ENCODE measurements at regions not wholly inside any gene's neighbourhood (a gene's known extent, or its start where the extent isn't known, plus 50 kb on each side); places are given as distances from the start of the nearest gene placed in this dataset.

DNA sequence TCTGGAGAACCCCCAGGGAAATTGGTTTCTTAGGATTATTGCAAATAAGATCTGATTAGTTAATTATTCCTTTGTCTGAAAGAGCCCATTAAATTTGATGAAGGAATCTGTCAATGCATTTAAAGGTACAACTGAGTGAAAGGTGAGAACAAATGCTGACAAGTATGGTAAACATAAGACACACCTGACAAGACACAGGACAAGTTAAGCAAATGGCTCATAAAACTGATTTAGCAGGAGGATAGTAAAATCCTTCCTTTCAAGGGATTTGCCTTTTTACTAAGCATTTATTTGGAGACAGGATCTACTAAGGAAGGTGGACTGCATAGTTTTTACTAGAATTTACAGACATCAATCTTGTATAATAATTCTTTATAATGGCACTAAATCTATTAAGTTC, 553.9 kb downstream of the SPRY1 start:
- TF ChIP-seq POLR2AphosphoS5 (IDR thresholded peaks at IDR 0.05): no peak
- no peak for TF ChIP-seq SMC3 (conservative IDR thresholded peaks at IDR 0.05; ENCODE audit: poor library complexity)
- TF ChIP-seq, protein P1, sequence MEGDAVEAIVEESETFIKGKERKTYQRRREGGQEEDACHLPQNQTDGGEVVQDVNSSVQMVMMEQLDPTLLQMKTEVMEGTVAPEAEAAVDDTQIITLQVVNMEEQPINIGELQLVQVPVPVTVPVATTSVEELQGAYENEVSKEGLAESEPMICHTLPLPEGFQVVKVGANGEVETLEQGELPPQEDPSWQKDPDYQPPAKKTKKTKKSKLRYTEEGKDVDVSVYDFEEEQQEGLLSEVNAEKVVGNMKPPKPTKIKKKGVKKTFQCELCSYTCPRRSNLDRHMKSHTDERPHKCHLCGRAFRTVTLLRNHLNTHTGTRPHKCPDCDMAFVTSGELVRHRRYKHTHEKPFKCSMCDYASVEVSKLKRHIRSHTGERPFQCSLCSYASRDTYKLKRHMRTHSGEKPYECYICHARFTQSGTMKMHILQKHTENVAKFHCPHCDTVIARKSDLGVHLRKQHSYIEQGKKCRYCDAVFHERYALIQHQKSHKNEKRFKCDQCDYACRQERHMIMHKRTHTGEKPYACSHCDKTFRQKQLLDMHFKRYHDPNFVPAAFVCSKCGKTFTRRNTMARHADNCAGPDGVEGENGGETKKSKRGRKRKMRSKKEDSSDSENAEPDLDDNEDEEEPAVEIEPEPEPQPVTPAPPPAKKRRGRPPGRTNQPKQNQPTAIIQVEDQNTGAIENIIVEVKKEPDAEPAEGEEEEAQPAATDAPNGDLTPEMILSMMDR (IDR thresholded peaks at IDR 0.05; ENCODE audit: poor library complexity, severe bottlenecking): no peak
- no peak for TF ChIP-seq EZH2 (IDR thresholded peaks at IDR 0.05; ENCODE audit: borderline replicate concordance, insufficient read depth, low read length, poor library complexity, severe bottlenecking)
- TF ChIP-seq EP300 (conservative IDR thresholded peaks at IDR 0.05; ENCODE audit: poor library complexity, severe bottlenecking): no peak
- no peak for TF ChIP-seq RAD21 (conservative IDR thresholded peaks at IDR 0.05)
- TF ChIP-seq, protein P2, sequence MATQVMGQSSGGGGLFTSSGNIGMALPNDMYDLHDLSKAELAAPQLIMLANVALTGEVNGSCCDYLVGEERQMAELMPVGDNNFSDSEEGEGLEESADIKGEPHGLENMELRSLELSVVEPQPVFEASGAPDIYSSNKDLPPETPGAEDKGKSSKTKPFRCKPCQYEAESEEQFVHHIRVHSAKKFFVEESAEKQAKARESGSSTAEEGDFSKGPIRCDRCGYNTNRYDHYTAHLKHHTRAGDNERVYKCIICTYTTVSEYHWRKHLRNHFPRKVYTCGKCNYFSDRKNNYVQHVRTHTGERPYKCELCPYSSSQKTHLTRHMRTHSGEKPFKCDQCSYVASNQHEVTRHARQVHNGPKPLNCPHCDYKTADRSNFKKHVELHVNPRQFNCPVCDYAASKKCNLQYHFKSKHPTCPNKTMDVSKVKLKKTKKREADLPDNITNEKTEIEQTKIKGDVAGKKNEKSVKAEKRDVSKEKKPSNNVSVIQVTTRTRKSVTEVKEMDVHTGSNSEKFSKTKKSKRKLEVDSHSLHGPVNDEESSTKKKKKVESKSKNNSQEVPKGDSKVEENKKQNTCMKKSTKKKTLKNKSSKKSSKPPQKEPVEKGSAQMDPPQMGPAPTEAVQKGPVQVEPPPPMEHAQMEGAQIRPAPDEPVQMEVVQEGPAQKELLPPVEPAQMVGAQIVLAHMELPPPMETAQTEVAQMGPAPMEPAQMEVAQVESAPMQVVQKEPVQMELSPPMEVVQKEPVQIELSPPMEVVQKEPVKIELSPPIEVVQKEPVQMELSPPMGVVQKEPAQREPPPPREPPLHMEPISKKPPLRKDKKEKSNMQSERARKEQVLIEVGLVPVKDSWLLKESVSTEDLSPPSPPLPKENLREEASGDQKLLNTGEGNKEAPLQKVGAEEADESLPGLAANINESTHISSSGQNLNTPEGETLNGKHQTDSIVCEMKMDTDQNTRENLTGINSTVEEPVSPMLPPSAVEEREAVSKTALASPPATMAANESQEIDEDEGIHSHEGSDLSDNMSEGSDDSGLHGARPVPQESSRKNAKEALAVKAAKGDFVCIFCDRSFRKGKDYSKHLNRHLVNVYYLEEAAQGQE (IDR thresholded peaks at IDR 0.05; ENCODE audit: borderline replicate concordance): no peak
- no peak for TF ChIP-seq MXI1 (conservative IDR thresholded peaks at IDR 0.05; ENCODE audit: poor library complexity, severe bottlenecking)
- no peak for TF ChIP-seq TAF1 (IDR thresholded peaks at IDR 0.05; ENCODE audit: low read depth)
- H4K20me1 ChIP-seq (ENCODE audit: insufficient read depth): no peaks in the 10 kb centered on the region
- no peaks in the 10 kb centered on the region for H3K9me2 ChIP-seq (ENCODE audit: insufficient read depth, low read length)
- no peaks in the 10 kb centered on the region for H3F3A ChIP-seq (ENCODE audit: insufficient read depth, low read length, poor library complexity, severe bottlenecking)
- no peaks in the 10 kb centered on the region for H3K79me2 ChIP-seq (replicated peaks; ENCODE audit: insufficient read depth, low read length)
- H2AFZ ChIP-seq (ENCODE audit: low read depth, low read length): no peak overlapping the region
- H3K9me3 ChIP-seq (ENCODE audit: low read length): no peaks in the 10 kb centered on the region
- H3K27ac ChIP-seq (ENCODE audit: low read length): no peak overlapping the region
- no peak overlapping the region for H3K9ac ChIP-seq (ENCODE audit: low read length)
- H3K4me3 ChIP-seq (ENCODE audit: low read length): no peak overlapping the region
- H3K27me3 ChIP-seq (ENCODE audit: insufficient read depth, low read depth, low read length): no peaks in the 10 kb centered on the region
- H3K4me2 ChIP-seq (ENCODE audit: low read length): no peak overlapping the region
- no peaks in the 10 kb centered on the region for H3K36me3 ChIP-seq (ENCODE audit: insufficient read depth, low read length)

DNA sequence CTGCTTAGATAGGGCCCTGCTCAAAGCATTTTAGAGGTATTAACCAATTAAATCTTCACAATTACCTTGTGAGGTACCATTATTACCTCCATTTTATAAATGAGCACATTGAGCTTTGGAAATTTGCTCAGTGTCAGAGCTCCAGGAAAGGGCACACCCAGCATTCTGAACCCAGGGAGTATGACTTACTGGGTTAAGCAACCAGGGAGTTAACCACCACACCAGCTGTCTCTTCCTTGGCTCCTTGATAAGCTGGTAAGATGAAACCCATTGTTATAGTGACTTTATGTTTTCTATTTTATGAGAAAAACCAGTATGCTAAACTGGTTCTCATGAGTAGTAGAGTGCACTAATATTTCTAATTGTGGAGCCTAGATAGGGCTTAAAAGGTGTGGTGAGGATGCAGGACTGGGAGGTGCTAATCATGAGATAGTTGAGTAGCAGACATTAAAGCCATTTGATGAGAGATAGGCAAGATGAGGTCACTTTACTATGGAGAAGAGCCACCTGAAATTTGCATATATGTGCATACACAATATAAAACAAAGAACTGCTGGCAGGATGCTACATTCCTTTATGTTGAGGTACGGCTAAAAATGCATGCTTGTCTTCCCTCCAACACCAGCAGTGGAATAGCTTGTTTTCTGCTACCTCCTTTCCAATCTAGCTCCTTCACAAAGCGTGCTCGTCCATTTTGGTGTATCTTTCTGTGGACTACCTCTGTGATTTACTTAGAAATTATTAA, 556.1 kb downstream of the SPRY1 start:
- Histone ChIP-seq H2AFZ (ENCODE audit: low read depth, low read length) (no peak overlapping the region), H3K9me2 (ENCODE audit: insufficient read depth, low read length) (no peaks in the 10 kb centered on the region), H3K9me3 (ENCODE audit: low read length) (no peaks in the 10 kb centered on the region), H3K36me3 (ENCODE audit: insufficient read depth, low read length) (no peaks in the 10 kb centered on the region), H3K4me2 (ENCODE audit: low read length) (no peak overlapping the region), H3F3A (ENCODE audit: insufficient read depth, low read length, poor library complexity, severe bottlenecking) (no peaks in the 10 kb centered on the region), H3K4me3 (ENCODE audit: low read length) (no peak overlapping the region), H3K27ac (ENCODE audit: low read length) (no peak overlapping the region), H3K9ac (ENCODE audit: low read length) (no peak overlapping the region), H3K27me3 (ENCODE audit: insufficient read depth, low read depth, low read length) (no peaks in the 10 kb centered on the region), H4K20me1 (ENCODE audit: insufficient read depth) (no peaks in the 10 kb centered on the region), H3K79me2 (replicated peaks; ENCODE audit: insufficient read depth, low read length) (no peaks in the 10 kb centered on the region)
- TF ChIP-seq SMC3 (conservative IDR thresholded peaks at IDR 0.05; ENCODE audit: poor library complexity) (no peak), MXI1 (conservative IDR thresholded peaks at IDR 0.05; ENCODE audit: poor library complexity, severe bottlenecking) (no peak), EZH2 (IDR thresholded peaks at IDR 0.05; ENCODE audit: borderline replicate concordance, insufficient read depth, low read length, poor library complexity, severe bottlenecking) (no peak), TAF1 (IDR thresholded peaks at IDR 0.05; ENCODE audit: low read depth) (no peak), EP300 (conservative IDR thresholded peaks at IDR 0.05; ENCODE audit: poor library complexity, severe bottlenecking) (no peak), POLR2AphosphoS5 (IDR thresholded peaks at IDR 0.05) (no peak), RAD21 (conservative IDR thresholded peaks at IDR 0.05) (no peak)
- TF ChIP-seq, protein P2 (IDR thresholded peaks at IDR 0.05; ENCODE audit: borderline replicate concordance): no peak
- TF ChIP-seq, protein P1 (IDR thresholded peaks at IDR 0.05; ENCODE audit: poor library complexity, severe bottlenecking): no peak

All from neural cell (in vitro differentiated cells).